ENCODE measurements at regions not wholly inside any gene's neighbourhood (a gene's known extent, or its start where the extent isn't known, plus 50 kb on each side); places are given as distances from the start of the nearest gene placed in this dataset.

GRCh38 chr2:109066501-109066900, 62.5 kb upstream of the SH3RF3 start:
- TF ChIP-seq MAX (IDR thresholded peaks at IDR 0.05; ENCODE audit: low read depth, low read length) (no peak), POLR2A (IDR thresholded peaks at IDR 0.05; ENCODE audit: extremely low read depth, insufficient read length) (no peak), MYC (IDR thresholded peaks at IDR 0.05; ENCODE audit: low read depth, low read length) (no peak)
- TF ChIP-seq, protein P1, sequence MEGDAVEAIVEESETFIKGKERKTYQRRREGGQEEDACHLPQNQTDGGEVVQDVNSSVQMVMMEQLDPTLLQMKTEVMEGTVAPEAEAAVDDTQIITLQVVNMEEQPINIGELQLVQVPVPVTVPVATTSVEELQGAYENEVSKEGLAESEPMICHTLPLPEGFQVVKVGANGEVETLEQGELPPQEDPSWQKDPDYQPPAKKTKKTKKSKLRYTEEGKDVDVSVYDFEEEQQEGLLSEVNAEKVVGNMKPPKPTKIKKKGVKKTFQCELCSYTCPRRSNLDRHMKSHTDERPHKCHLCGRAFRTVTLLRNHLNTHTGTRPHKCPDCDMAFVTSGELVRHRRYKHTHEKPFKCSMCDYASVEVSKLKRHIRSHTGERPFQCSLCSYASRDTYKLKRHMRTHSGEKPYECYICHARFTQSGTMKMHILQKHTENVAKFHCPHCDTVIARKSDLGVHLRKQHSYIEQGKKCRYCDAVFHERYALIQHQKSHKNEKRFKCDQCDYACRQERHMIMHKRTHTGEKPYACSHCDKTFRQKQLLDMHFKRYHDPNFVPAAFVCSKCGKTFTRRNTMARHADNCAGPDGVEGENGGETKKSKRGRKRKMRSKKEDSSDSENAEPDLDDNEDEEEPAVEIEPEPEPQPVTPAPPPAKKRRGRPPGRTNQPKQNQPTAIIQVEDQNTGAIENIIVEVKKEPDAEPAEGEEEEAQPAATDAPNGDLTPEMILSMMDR (IDR thresholded peaks at IDR 0.05; ENCODE audit: low read depth, low read length), result no peak
